ENCODE measurements at regions not wholly inside any gene's neighbourhood (a gene's known extent, or its start where the extent isn't known, plus 50 kb on each side); places are given as distances from the start of the nearest gene placed in this dataset.

GRCh38 chr7:85950418-85950817 is 693.3 kb upstream of the GRM3 start:
- TF ChIP-seq CTCF (conservative IDR thresholded peaks at IDR 0.05 in 1 of 2, IDR thresholded peaks at IDR 0.05 in 1 of 2; ENCODE audit: low read depth in 1 of 2, low read length in 2 of 2) (no peak), EZH2 (IDR thresholded peaks at IDR 0.05; ENCODE audit: low read length, missing control alignments) (no peak)
